HEK293T (cell line): ENCODE measurements at regions not wholly inside any gene's neighbourhood (a gene's known extent, or its start where the extent isn't known, plus 50 kb on each side); places are given as distances from the start of the nearest gene placed in this dataset.
A peak's percentile ranks its signal among the peaks of the same experiment; 100 is the strongest.

Source experiments
- CTCF ChIA-PET: fragments of 350-600 bp; formaldehyde crosslinking; extraction: SDS; loops from one replicate; lab custom pipeline; 2021; ENCODE audit warnings: antibody characterized with exemption, inconsistent platforms; lab: Yijun Ruan, JAX
- POLR2A ChIA-PET: fragments of 350-600 bp; formaldehyde crosslinking; extraction: SDS; loops from one replicate; lab custom pipeline; 2020; ENCODE audit warnings: antibody characterized with exemption, inconsistent platforms; lab: Yijun Ruan, JAX
- DNase-seq: peaks from one replicate; pipeline ENCODE4 v3.0.0; 2012; ENCODE audit warnings: mixed read lengths; ENCODE audit errors: extremely low spot score
- ARNT ChIP-seq: fragments of 450-650 bp; IDR thresholded peaks from 2 replicates; pipeline ENCODE4 v1.6.1; 2017; ENCODE audit warnings: mild to moderate bottlenecking
- BHLHE40 ChIP-seq: fragments of 450-650 bp; IDR thresholded peaks from 2 replicates; pipeline ENCODE4 v1.6.1; 2016; ENCODE audit warnings: mild to moderate bottlenecking, moderate library complexity, borderline replicate concordance
- CTBP1 ChIP-seq: fragments of 450-650 bp; IDR thresholded peaks from 2 replicates; pipeline ENCODE4 v1.6.1; 2016; ENCODE audit warnings: borderline replicate concordance
- ELF4 ChIP-seq: fragments of 450-650 bp; IDR thresholded peaks from 2 replicates; pipeline ENCODE4 v1.6.1; 2017; ENCODE audit warnings: antibody characterized with exemption
- FOXA1 ChIP-seq: fragments of 450-650 bp; IDR thresholded peaks from 2 replicates; pipeline ENCODE4 v1.6.1; 2016; ENCODE audit warnings: mild to moderate bottlenecking
- FOXK2 ChIP-seq: fragments of 450-650 bp; IDR thresholded peaks from 2 replicates; pipeline ENCODE4 v1.6.1; 2016; ENCODE audit warnings: mild to moderate bottlenecking
- FOXM1 ChIP-seq: fragments of 450-650 bp; IDR thresholded peaks from 2 replicates; pipeline ENCODE4 v1.6.1; 2017; ENCODE audit warnings: mild to moderate bottlenecking, borderline replicate concordance
- HDGF ChIP-seq: fragments of 450-650 bp; IDR thresholded peaks from 2 replicates; pipeline ENCODE4 v1.6.1; 2017; ENCODE audit warnings: antibody characterized with exemption, borderline replicate concordance
- L3MBTL2 ChIP-seq: fragments of 450-650 bp; conservative IDR thresholded peaks from 2 replicates; pipeline ENCODE4 v1.6.1; 2016; ENCODE audit warnings: mild to moderate bottlenecking
- LEF1 ChIP-seq: fragments of 450-650 bp; IDR thresholded peaks from 2 replicates; pipeline ENCODE4 v1.6.1; 2017; ENCODE audit warnings: mild to moderate bottlenecking, borderline replicate concordance
- NFRKB ChIP-seq: fragments of 450-650 bp; IDR thresholded peaks from 2 replicates; pipeline ENCODE4 v1.6.1; 2016; ENCODE audit warnings: mild to moderate bottlenecking, moderate library complexity
- SP1 ChIP-seq: fragments of 450-650 bp; IDR thresholded peaks from 2 replicates; pipeline ENCODE4 v1.6.1; 2017
- SUZ12 ChIP-seq: fragments of 450-650 bp; IDR thresholded peaks from 2 replicates; pipeline ENCODE4 v1.6.1; 2016; ENCODE audit warnings: mild to moderate bottlenecking
- TARDBP ChIP-seq: fragments of 450-650 bp; IDR thresholded peaks from 2 replicates; pipeline ENCODE4 v1.6.1; 2016
- ZNF384 ChIP-seq: fragments of 450-650 bp; IDR thresholded peaks from 2 replicates; pipeline ENCODE4 v1.6.1; 2016
- TF ChIP-seq, protein P1 (sequence below): fragments of 450-650 bp; IDR thresholded peaks from 2 replicates; pipeline ENCODE4 v1.6.1; 2016

DNA sequence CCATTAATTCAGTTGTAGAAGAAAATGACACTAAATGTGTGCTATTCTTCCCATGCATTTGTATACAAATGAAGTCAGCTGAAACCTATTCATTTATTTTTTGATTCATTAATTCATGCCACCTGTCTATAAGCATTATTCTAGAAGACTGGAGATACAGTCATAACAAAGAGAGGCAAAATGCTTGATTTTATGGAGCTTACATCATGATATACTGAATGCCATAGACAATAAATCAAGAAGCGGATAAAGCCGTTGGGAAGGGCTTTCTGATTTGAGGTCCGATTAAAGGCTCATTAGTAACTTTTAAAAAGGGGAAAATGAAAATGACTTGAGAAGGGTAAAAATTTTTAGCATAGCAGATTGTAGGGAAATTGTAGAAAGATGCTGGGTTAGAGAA, 494.9 kb downstream of the RERGL start:
- TF ChIP-seq FOXK2 (no peak), LEF1 (no peak), BHLHE40 (no peak), NFRKB (no peak), ZNF384 (no peak), HDGF (no peak), FOXA1 (no peak), L3MBTL2 (no peak), SUZ12 (no peak), SP1 (no peak), ELF4 (no peak)
- TF ChIP-seq, protein P1, sequence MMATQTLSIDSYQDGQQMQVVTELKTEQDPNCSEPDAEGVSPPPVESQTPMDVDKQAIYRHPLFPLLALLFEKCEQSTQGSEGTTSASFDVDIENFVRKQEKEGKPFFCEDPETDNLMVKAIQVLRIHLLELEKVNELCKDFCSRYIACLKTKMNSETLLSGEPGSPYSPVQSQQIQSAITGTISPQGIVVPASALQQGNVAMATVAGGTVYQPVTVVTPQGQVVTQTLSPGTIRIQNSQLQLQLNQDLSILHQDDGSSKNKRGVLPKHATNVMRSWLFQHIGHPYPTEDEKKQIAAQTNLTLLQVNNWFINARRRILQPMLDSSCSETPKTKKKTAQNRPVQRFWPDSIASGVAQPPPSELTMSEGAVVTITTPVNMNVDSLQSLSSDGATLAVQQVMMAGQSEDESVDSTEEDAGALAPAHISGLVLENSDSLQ: no peak
- POLR2A ChIA-PET: no interaction called here
- CTCF ChIA-PET: no interaction called here
- DNase-seq: no peak

DNA sequence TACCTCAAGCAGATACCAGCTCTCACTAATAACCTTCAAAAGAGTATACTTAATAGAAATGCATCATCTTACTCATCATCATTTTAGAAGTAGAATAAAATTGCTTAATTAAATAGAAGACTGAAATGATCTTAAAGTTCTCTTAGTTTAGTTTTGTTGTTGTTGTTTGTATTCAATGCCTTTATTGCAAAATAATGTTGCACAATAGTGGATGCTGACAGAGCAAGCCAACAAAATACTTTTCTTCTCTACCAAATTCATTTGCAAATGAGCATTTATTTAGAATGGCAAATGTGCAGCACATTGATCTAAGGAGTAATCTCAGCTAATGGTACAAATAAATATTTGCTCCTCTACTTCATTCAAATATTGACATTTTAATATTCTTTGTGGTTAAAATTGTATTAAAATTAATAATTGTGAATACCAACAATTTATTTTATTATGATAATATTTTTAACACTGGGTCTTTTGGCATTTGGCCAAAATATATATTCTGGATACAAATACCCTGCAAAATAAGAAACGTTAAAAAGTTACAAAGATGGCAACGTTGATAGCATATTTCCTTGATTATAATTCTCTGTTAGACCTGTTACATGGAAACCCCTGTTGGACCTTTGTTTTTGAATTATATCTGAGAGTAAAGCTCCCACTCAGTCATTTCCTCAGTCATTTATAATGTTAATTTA, 496.1 kb downstream of the RERGL start:
- no peak for TF ChIP-seq CTBP1
- TF ChIP-seq HDGF: no peak
- TF ChIP-seq SP1: no peak
- no peak for TF ChIP-seq FOXM1
- TF ChIP-seq NFRKB: no peak
- no peak for TF ChIP-seq L3MBTL2
- no peak for TF ChIP-seq ARNT
- no peak for TF ChIP-seq ZNF384
- no peak for TF ChIP-seq LEF1
- TF ChIP-seq BHLHE40: no peak
- TF ChIP-seq SUZ12: no peak
- TF ChIP-seq TARDBP: no peak
- TF ChIP-seq FOXA1: no peak
- no peak for TF ChIP-seq FOXK2
- TF ChIP-seq, protein P1: no peak
- no peak for TF ChIP-seq ELF4
- POLR2A ChIA-PET: no interaction called here

DNA sequence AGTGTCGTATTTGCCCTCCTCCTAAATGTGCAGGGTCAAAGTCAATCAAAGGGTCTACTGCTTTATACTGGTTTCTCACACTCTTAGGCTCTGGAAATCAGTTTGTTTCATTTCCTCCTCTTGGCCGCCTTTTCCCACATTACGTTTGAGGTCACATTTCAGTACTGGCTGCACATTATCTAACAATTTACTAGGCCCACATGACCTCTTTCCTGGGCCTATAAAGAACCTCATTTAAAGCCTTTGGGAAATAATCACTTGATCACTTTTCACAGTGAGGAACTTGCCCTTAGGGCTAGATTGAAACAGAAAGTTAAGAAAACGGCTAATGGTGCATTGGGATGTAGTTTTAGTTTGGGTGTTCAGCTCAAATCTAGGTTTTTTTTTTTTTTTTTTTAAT, 497.5 kb downstream of the RERGL start:
- TF ChIP-seq FOXM1: no peak
- no peak for TF ChIP-seq ZNF384
- no peak for TF ChIP-seq ARNT
- no peak for TF ChIP-seq TARDBP
- no peak for TF ChIP-seq HDGF
- TF ChIP-seq SP1: no peak
- no peak for TF ChIP-seq SUZ12
- TF ChIP-seq, protein P1: no peak
- TF ChIP-seq NFRKB: no peak
- TF ChIP-seq L3MBTL2: no peak
- TF ChIP-seq FOXA1: no peak
- TF ChIP-seq FOXK2: no peak
- TF ChIP-seq CTBP1: no peak
- TF ChIP-seq BHLHE40: no peak
- no peak for TF ChIP-seq LEF1
- no peak for TF ChIP-seq ELF4
- DNase-seq: no peak
- POLR2A ChIA-PET: no interaction called here
- CTCF ChIA-PET: no interaction called here

More for the DNA sequence above, 496.1 kb downstream of the RERGL start:
- CTCF ChIA-PET: no interaction called here
- DNase-seq: no peak

DNA sequence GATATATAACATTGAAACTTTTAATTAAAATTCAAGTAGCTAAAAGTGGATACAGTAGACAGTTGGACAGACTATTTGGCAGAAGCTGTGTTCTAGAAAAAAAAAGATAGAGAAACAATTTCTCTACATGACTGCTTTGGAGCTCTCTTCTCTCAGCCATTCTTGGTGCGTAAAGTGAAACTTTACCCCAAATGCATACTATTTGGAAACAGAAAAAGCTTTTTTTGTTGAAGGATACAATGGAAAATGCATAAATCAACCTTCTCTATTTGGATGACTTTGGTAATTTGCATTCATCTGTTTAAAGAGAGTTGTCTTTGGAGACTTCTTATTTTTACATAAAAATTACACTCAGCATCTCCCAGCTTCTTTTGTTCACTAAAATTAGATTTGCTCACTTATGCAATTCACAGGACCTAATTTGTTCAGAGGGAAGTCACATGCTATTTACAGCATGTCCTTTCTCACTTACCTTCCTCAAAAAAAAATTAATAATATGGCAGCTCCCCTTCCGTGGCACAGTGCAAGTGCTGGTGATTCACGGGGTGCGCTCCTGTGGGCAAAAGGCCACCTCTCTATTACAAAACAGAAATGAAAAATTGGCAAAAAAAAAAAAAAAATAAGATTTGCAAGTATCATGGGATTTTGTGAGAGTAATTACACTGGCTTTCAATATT, 498.9 kb downstream of the RERGL start:
- TF ChIP-seq LEF1: no peak
- TF ChIP-seq ELF4: no peak
- no peak for TF ChIP-seq FOXA1
- TF ChIP-seq L3MBTL2: no peak
- no peak for TF ChIP-seq ARNT
- TF ChIP-seq TARDBP: no peak
- no peak for TF ChIP-seq ZNF384
- no peak for TF ChIP-seq FOXM1
- TF ChIP-seq CTBP1: no peak
- TF ChIP-seq BHLHE40: no peak
- no peak for TF ChIP-seq HDGF
- no peak for TF ChIP-seq NFRKB
- no peak for TF ChIP-seq FOXK2
- no peak for TF ChIP-seq SP1
- TF ChIP-seq, protein P1: no peak
- no peak for TF ChIP-seq SUZ12
- ChIA-PET CTCF (interaction anchor here (0.7 kb wide), 1 partner anchor 391 kb away, joined by 10 read pairs; no protein-coding TSS in a partner anchor), POLR2A (no interaction called here)

GRCh38 chr12:17588968-17589367, 501.0 kb downstream of the RERGL start:
- peak; percentile 23 for DNase-seq
- TF ChIP-seq LEF1 (no peak), NFRKB (no peak), ARNT (no peak), BHLHE40 (no peak), ZNF384 (no peak), L3MBTL2 (no peak), FOXK2 (no peak), FOXM1 (no peak), SP1 (no peak), FOXA1 (no peak), HDGF (no peak), TARDBP (no peak), SUZ12 (no peak), CTBP1 (no peak), ELF4 (no peak)
- TF ChIP-seq, protein P1: no peak

More for the DNA sequence above, 498.9 kb downstream of the RERGL start:
- DNase-seq: no peak

More at GRCh38 chr12:17588968-17589367, 501.0 kb downstream of the RERGL start:
- ChIA-PET POLR2A (no interaction called here), CTCF (no interaction called here)
